ENCODE measurements at regions not wholly inside any gene's neighbourhood (a gene's known extent, or its start where the extent isn't known, plus 50 kb on each side); places are given as distances from the start of the nearest gene placed in this dataset.

DNA sequence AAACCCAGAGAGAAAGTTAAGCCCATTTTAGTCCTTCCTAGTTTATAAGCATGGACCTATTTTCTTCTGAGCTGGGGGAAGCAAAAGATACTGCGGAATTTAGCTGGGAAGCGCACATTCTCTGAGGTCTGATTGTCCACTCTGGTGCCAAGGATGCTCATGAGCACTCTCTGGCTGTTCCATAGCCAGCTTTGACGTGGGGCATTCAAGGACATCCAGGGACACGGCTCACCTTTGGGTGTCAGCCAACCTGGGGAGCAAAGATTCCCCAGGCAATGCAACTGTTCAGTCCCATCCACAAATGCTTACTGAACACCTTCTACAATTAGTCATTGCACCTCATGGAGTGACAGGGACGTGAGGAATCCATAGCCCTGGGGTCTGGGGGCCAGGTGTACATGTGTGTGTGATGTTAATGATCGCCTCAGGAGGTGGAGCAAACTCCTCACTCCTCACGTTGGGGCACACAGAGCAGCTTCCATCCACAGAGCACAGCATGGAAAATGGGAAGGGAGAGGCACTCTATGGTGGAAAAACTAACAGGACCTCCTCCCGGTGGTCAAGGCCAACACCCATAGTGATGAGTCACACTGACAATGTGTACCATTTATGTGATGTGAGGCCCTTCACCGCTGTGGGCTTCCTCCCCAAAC, 67.5 kb upstream of the IGFBP3 start:
- DNase-seq (ENCODE audit: low read depth in 1 of 2, low spot score in 1 of 2), result no peak
- no peak for TF ChIP-seq JUND (IDR thresholded peaks at IDR 0.05; ENCODE audit: low read depth)
- in situ Hi-C loops (cut with HindIII; ENCODE audit: low pct_unique_long_range_greater_than_20kb, low sequenced_read_pairs), result no loop called here

DNA sequence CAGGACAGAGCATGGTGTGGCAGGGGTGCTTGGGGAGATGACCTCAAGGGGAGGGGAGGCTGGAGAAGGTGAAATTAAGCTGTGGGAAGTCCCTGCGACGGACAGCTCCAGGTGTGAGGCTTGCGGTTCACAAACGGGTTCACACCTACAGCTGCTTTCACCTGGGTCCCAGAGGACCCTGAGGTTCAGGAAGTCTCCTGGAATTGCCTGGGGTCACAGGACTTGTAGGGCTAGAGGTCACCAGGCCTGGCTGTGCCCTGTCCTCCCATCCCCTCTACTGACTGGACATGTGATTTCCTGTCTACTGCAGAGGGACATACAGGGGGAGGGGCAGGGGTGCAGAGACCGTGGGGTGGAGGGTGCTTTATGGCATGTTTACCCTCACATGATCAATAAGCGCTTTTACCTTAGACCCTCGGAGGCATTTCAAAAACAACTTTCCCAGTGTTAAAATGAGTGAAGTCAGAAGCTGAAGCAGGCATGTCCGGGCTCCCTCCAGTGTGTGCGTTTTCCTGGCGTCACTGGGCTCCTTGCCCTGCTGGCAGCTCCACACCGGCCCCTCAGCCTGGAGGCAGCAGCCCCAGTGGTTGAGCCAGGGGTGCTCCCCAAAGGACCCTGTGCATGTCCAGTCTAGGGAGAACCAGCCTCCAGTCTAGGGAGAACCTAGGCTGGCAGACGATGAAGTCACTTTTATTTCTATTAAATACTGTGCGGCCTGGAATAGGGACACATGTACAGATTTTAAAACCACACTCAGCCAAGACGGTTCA, 66.6 kb upstream of the IGFBP3 start:
- no peak for DNase-seq (ENCODE audit: low read depth in 1 of 2, low spot score in 1 of 2)
- no peak for TF ChIP-seq JUND (IDR thresholded peaks at IDR 0.05; ENCODE audit: low read depth)
- in situ Hi-C loops (cut with HindIII; ENCODE audit: low pct_unique_long_range_greater_than_20kb, low sequenced_read_pairs), result no loop called here

DNA sequence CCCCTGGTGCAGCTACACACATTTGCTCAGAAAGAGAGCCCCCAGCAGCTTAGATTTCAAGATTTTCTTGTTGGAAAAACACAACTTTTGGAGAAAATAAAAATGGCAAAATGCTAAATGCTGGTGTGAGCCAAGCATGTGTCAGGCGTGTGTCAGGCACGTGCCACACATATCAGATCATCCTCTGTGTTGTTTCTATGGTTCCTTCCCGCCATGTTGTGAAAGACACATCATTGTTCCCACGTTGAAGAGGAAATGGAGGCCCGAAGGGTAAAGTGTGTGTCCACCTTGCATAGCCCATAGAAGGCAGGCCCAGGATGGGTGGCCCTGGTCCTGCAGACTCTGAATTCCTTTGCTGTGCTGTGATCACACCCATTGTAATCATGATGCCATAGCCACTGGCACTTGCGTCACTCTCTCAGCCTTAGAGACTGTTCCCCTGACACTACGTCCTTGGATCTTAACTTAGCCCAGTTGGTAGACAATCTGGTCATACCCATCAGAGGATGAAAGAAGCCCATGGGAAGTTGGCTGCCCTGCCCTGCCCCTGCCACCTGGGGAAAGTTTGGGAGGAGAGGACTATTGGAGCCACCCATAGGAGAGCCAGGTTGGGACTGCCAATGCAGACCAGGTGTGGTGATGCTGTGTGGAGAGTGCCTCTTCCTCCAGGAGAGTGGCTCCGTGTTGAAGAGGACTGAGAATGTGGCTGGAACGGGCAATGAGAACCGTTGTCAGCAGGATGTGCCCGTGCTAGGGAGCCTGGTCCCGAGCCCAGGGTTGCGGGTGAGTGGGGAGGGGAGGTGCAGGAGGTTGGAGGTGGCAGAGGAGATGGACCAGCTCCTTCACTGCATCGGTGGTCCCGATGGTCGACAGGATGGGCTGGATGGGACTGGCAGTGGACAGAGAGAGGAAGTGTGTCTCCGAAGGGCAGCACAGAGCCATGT, 65.6 kb upstream of the IGFBP3 start:
- TF ChIP-seq JUND (IDR thresholded peaks at IDR 0.05; ENCODE audit: low read depth), result no peak
- no peak for DNase-seq (ENCODE audit: low read depth in 1 of 2, low spot score in 1 of 2)
- in situ Hi-C loops (cut with HindIII; ENCODE audit: low pct_unique_long_range_greater_than_20kb, low sequenced_read_pairs), result no loop called here

DNA sequence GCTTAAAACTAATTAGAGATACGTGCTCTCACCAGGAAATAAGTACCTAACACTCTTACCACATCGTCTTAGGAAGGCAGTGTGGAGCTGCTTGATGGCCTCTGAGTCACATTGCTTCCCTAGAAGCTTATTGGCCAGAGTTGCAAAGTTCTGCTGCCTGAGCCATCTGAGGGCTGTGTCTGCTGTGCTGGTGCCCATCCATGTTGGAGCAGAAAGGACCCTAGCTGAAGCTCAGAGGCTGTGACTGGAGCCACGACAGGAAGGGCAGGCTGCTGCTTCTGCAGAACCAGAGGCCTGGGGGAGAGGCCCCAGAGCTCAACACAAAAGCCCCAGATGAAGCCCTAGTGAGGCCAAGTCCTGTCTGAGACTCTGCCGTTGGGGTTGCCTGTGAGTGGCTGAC, 64.8 kb upstream of the IGFBP3 start:
- peak in 1 of 2 experiments; percentile 23 for DNase-seq (ENCODE audit: low read depth in 1 of 2, low spot score in 1 of 2)
- in situ Hi-C loops (cut with HindIII; ENCODE audit: low pct_unique_long_range_greater_than_20kb, low sequenced_read_pairs), result no loop called here
- no peak for TF ChIP-seq JUND (IDR thresholded peaks at IDR 0.05; ENCODE audit: low read depth)

DNA sequence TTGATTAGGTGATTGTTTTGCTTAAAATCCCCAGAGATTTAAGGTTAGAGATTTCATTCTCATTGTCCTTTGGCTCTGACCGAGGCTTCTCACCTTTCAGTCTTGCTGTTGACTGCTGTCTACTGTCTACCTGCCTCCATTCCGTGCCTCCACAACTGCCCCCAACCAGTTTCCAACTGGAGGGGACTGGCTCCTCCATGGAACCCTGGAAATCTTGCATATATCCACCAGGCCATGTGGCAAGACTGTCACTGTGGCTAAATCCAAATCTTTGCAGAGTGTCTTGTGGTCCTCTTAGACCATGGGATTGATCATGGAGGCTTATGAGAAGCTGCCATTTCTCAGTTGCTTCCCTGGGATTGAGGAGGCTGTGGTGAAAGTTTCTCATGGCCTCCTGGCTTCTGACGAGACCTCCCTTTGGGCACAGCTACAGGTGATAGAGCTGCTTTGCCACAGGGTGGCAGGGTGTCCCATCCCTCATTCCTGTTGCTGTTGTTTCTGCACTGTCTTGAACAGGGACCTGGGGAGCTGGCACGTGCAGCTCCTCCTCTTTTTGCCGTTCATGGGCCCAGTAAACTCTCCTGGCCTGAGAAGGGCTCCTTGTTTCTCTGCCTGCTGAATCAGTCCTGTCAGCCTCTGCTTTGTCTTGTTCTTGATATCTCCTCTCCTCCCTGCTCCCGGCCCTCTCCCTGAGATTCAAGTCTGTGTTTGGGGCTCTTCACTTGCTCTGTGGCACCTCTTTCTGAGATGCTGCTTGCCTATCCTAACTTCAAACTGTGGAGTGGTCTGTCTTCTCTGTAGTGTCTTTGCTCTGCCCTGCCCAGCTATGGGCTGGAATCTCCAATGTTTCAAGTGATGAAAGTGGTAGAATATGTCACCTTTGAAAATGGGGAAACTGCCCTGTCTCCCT, 63.6 kb upstream of the IGFBP3 start:
- DNase-seq (ENCODE audit: low read depth in 1 of 2, low spot score in 1 of 2), result peak; percentile 64 to 76
- no peak for TF ChIP-seq JUND (IDR thresholded peaks at IDR 0.05; ENCODE audit: low read depth)
- in situ Hi-C loops (cut with HindIII; ENCODE audit: low pct_unique_long_range_greater_than_20kb, low sequenced_read_pairs), result no loop called here

DNA sequence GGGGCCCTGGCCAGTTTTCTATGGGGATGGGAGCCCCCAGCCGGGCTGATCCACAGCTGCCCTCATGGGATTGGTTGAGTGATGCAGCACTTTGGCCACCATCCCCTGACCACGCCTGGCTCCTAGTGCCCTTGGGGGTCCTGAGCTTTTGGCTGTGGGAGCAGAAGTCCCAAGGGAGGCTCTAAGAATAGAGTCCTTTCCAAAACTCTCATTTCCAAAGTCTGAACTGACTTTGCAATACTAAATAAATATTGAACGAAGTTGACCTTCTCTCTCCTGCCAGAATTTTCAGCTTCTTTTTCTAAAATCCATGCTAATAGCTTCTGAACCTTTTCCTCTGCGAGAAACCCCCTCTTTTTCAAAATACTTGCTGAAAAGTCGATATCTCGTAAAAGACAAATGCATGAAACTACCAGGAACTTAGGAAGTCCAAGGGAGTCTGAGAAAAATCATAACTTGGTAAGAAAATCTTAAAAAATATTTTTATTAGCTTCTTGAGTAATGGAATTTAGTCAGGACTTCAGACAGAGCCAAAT, 62.7 kb upstream of the IGFBP3 start:
- no peak for TF ChIP-seq JUND (IDR thresholded peaks at IDR 0.05; ENCODE audit: low read depth)
- DNase-seq (ENCODE audit: low read depth in 1 of 2, low spot score in 1 of 2), result no peak
- in situ Hi-C loops (cut with HindIII; ENCODE audit: low pct_unique_long_range_greater_than_20kb, low sequenced_read_pairs), result no loop called here

DNA sequence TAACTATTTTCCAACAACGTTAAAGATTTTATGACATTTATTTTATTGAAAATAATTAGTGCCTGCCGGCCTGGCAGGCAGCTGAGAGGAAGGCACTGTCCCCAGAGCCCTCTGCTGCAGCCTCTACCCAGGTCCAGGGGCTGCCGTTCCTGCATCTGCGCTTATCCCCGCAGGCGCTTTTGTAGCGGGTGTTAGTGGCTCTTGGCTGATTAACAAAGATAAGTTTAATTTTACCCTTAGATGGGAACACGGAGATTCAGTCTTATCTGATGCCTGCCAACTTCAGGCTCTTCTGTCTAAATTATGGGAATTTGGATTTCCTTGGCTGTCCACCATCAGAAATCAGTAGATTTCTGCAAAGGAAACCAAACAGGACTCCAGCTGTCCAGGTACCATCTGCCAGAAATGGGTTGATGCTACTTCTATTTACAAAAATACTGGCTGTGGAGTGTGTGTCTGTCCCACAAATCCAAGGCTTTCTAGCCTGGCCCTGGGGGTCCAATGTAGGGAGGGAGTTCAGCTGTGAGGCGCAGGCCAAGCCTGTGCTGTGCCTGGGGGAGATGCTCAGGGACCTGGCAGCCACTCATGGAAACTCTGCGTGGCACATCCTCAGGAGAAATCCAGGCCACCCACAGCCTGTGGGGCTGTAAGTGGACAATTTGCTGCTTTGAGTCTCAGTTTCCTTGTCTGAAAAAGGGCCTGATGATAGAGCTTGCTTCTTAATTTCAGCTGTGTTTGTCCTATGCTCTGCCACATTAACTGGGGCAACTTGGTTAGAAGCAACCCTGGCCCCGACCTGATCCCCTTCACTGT, 62.0 kb upstream of the IGFBP3 start:
- TF ChIP-seq JUND (IDR thresholded peaks at IDR 0.05; ENCODE audit: low read depth), result no peak
- DNase-seq (ENCODE audit: low read depth in 1 of 2, low spot score in 1 of 2), result no peak
- in situ Hi-C loops (cut with HindIII; ENCODE audit: low pct_unique_long_range_greater_than_20kb, low sequenced_read_pairs), result no loop called here

DNA sequence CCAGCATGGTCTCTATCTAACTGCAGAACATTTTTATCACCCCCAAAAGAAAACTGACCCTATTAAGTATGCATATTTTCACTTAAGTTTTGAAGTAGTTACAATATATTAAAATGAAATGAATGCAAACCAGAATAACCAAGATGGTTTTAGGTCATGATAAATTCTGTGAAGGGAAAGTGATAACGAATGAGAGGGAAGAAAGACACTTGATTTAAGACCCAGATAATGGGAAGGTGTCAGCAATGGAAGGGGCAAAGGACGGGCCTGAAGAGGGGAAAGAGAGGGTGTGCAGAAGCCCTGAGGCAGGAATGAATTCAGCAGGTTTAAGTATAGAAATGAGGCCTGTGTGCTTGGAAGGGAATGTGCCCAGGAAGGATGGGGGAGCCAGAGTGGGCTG, 61.1 kb upstream of the IGFBP3 start:
- in situ Hi-C loops (cut with HindIII; ENCODE audit: low pct_unique_long_range_greater_than_20kb, low sequenced_read_pairs), result no loop called here
- DNase-seq (ENCODE audit: low read depth in 1 of 2, low spot score in 1 of 2), result no peak
- TF ChIP-seq JUND (IDR thresholded peaks at IDR 0.05; ENCODE audit: low read depth), result no peak

DNA sequence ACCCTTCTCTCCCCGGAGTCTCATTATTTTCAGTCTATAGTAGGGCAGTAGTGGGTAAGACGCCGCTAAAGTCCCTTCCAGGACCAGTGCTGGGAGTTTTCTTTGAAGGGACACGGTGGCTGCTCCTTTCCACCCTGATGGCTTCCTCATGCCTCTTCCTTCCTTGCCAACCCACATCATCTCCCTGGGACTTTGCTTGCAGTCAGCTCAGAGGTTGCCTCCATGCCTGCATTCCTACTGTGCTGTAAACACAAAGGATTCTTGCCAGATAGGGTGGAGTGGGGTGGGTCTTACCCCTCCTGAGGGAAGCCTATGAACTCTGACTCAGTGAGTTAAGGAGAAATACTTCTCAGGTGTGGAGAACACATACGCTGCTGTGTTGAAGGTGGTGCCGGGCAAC, 59.9 kb upstream of the IGFBP3 start:
- TF ChIP-seq JUND (IDR thresholded peaks at IDR 0.05; ENCODE audit: low read depth), result no peak
- in situ Hi-C loops (cut with HindIII; ENCODE audit: low pct_unique_long_range_greater_than_20kb, low sequenced_read_pairs), result no loop called here
- no peak for DNase-seq (ENCODE audit: low read depth in 1 of 2, low spot score in 1 of 2)

DNA sequence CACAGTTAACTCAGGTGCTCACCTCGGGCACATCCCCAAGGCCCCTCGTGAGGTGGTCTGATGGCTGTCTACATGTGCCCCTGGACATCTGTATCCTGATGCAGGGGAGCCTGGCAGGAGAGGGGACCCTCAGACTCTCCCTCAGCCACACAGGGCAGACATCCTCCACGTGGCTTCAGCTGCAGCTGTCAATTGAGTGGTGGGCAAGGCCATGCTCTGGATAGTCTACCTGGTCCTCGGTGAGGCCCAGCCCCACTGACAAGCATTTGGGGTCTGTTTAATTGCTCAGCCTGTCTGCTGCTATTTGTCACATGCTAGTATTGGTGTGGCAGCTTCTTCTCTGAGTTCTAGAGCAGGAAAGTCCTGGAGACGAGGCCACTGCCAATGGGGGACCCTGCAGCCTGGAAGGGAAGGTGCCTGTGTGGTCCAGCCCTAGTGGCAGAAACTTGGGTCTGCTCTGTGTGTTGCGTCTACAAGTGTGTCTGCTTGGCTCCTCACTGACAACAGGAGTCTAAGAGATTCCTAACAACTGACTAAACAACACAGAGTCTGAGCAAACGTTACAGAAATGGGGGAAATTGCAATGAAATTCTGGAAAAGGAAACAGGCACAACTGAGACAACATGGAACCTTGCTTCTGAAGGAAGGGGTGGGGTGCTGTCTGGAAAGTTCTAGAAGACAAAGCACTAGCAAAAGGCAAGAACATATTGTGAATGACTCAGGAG, 59.3 kb upstream of the IGFBP3 start:
- in situ Hi-C loops (cut with HindIII; ENCODE audit: low pct_unique_long_range_greater_than_20kb, low sequenced_read_pairs), result no loop called here
- no peak for TF ChIP-seq JUND (IDR thresholded peaks at IDR 0.05; ENCODE audit: low read depth)
- no peak for DNase-seq (ENCODE audit: low read depth in 1 of 2, low spot score in 1 of 2)
